CD14-positive monocyte (primary cell): ENCODE measurements at regions not wholly inside any gene's neighbourhood (a gene's known extent, or its start where the extent isn't known, plus 50 kb on each side); places are given as distances from the start of the nearest gene placed in this dataset.
"Not testable (repeated sequence)": the region's sequence is repeated elsewhere in the genome, so short reads cannot be mapped to it uniquely, and the experiment has no call there.

Source experiments
- DNase-seq, 3 donors: peaks; one replicate each; pipeline ENCODE4 v3.0.0-alpha.2; 2011 to 2022
- H2AFZ ChIP-seq: 2 replicates; pipeline ENCODE4 v1.6.0; 2012; ENCODE audit warnings: mild to moderate bottlenecking, low read depth, low read length, inconsistent platforms; ENCODE audit not compliant: insufficient read depth, poor library complexity, severe bottlenecking
- H3K27ac ChIP-seq, 2 donors: 1 replicate in 1 of 2; 2 replicates in 1 of 2; pipeline ENCODE4 v1.5.1; 2012 to 2013; ENCODE audit warnings: low read length in 2 of 2, control low read depth in 1 of 2, inconsistent platforms in 1 of 2, low read depth in 1 of 2, mild to moderate bottlenecking in 1 of 2
- H3K27me3 ChIP-seq, 2 donors: one replicate each; pipeline versions ENCODE4 v1.6.0 to v1.6.1; 2011 to 2013; ENCODE audit warnings: low read length in 2 of 2; ENCODE audit not compliant: control insufficient read depth in 2 of 2, insufficient read depth in 2 of 2
- H3K36me3 ChIP-seq, 2 donors: replicated peaks in 1 of 2; 1 replicate in 1 of 2; 2 replicates in 1 of 2; pipeline versions ENCODE4 v1.5.1 to v1.6.1; 2012 to 2013; ENCODE audit warnings: low read length in 2 of 2, control low read depth in 1 of 2, inconsistent platforms in 1 of 2, mild to moderate bottlenecking in 1 of 2; ENCODE audit not compliant: insufficient read depth in 2 of 2, control insufficient read depth in 1 of 2
- H3K4me1 ChIP-seq, 2 donors: 1 replicate in 1 of 2; 2 replicates in 1 of 2; pipeline versions ENCODE4 v1.5.1 to v1.6.1; 2012 to 2013; ENCODE audit warnings: low read length in 2 of 2, control low read depth in 1 of 2, inconsistent platforms in 1 of 2, mild to moderate bottlenecking in 1 of 2, moderate library complexity in 1 of 2; ENCODE audit not compliant: insufficient read depth in 2 of 2, control insufficient read depth in 1 of 2
- H3K4me2 ChIP-seq: replicated peaks from 2 replicates; pipeline ENCODE3; 2012; ENCODE audit warnings: low read length, moderate library complexity, mild to moderate bottlenecking; ENCODE audit not compliant: poor library complexity, severe bottlenecking; ENCODE audit errors: extremely low read depth
- H3K4me3 ChIP-seq, 3 experiments: fragments of 200-600 bp in 1 of 3; sonication (generic) in 1 of 3; replicated peaks in 1 of 3; 1 replicate in 2 of 3; 2 replicates in 1 of 3; pipeline ENCODE4 v1.5.1; 2011 to 2013; ENCODE audit warnings: low read length in 3 of 3, mild to moderate bottlenecking in 3 of 3, control low read depth in 2 of 3, low read depth in 2 of 3, inconsistent platforms in 1 of 3, moderate library complexity in 1 of 3
- H3K79me2 ChIP-seq: 2 replicates; pipeline ENCODE4 v1.6.0; 2012; ENCODE audit warnings: mild to moderate bottlenecking, control low read depth, inconsistent platforms, low read length, moderate library complexity; ENCODE audit not compliant: insufficient read depth
- H3K9ac ChIP-seq: 2 replicates; pipeline ENCODE4 v1.6.0; 2017; ENCODE audit warnings: low read length, mild to moderate bottlenecking; ENCODE audit not compliant: insufficient read depth, poor library complexity, severe bottlenecking
- H3K9me3 ChIP-seq, 2 donors: replicated peaks in 1 of 2; 1 replicate in 1 of 2; 2 replicates in 1 of 2; pipeline versions ENCODE4 v1.5.1 to v1.6.1; 2012 to 2013; ENCODE audit warnings: low read length in 2 of 2, control low read depth in 1 of 2; ENCODE audit not compliant: control insufficient read depth in 1 of 2, insufficient read depth in 1 of 2
- H4K20me1 ChIP-seq: 2 replicates; pipeline ENCODE4 v1.6.0; 2012; ENCODE audit warnings: mild to moderate bottlenecking, low read length, control low read depth, moderate library complexity; ENCODE audit not compliant: insufficient read depth
- H3K27ac Mint-ChIP-seq, 7 donors: one replicate each; pipeline ENCODE4 v1.8.0; 2020; ENCODE audit warnings: mild to moderate bottlenecking in 7 of 7, mixed read lengths in 7 of 7, moderate library complexity in 6 of 7, inconsistent platforms in 2 of 7
- H3K27me3 Mint-ChIP-seq, 3 donors: one replicate each; pipeline ENCODE4 v1.8.0; 2021 to 2022; ENCODE audit warnings: low read depth in 3 of 3, mild to moderate bottlenecking in 3 of 3, mixed read lengths in 3 of 3, moderate library complexity in 3 of 3, inconsistent platforms in 1 of 3
- H3K36me3 Mint-ChIP-seq, 2 donors: one replicate each; pipeline ENCODE4 v1.8.0; 2020; ENCODE audit warnings: mixed read lengths in 2 of 2, inconsistent platforms in 1 of 2, mild to moderate bottlenecking in 1 of 2
- H3K4me1 Mint-ChIP-seq: one replicate; pipeline ENCODE4 v1.8.0; 2020; ENCODE audit warnings: mild to moderate bottlenecking, mixed read lengths
- H3K4me3 Mint-ChIP-seq, 2 donors: one replicate each; pipeline ENCODE4 v1.8.0; 2020; ENCODE audit warnings: mild to moderate bottlenecking in 2 of 2, mixed read lengths in 2 of 2, moderate library complexity in 1 of 2
- H3K9me3 Mint-ChIP-seq, 7 donors: one replicate each; pipeline ENCODE4 v1.8.0; 2020 to 2022; ENCODE audit warnings: mixed read lengths in 7 of 7, mild to moderate bottlenecking in 6 of 7, moderate library complexity in 6 of 7, inconsistent platforms in 2 of 7
- WGBS: methylation state at CpG from one replicate; pipeline ENCODE4 v1.1.5; 2013; ENCODE audit warnings: missing lambda C conversion rate; ENCODE audit not compliant: insufficient coverage; 5-methylcytosine and 5-hydroxymethylcytosine counted together
- intact Hi-C, 2 donors: fragments of 100-400 bp; cut with micrococcal nuclease; formaldehyde crosslinking; loops; one replicate each; pipeline versions ENCODE4 v1.15.0 to v1.15.1; 2023
- TF ChIP-seq, protein P1 (sequence below): fragments of 200-600 bp; IDR thresholded peaks from one replicate; pipeline ENCODE4 v1.8.0; 2022; ENCODE audit warnings: antibody characterized with exemption, mild to moderate bottlenecking

DNA sequence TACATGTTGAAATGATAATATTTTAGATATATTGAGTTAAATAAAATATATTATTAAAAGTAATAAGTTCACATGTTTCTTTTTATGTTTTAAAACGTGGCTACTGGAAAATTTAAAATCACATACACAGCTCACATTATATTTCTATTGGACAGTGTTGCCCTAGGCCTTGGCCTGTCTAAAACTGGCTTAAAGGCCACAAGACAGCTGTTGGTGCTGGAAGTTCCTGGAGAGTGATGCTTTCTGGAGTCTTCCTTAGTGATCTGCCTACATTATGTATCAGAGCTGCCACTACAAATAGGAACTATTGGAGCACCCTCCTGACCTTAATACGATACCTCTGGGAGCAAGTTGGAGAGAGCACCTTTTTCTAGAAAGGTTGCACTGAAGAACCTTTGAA, 254.1 kb upstream of the C2CD4B start:
- H3K4me1 ChIP-seq, result no peaks in the 10 kb centered on the region
- H3K27me3 Mint-ChIP-seq, result peaks cover 0 to 3% (median 0%) of the 10 kb centered on the region in 3 donors
- H3K79me2 ChIP-seq, result no peaks in the 10 kb centered on the region
- no peaks in the 10 kb centered on the region for H3K36me3 Mint-ChIP-seq
- no peak overlapping the region for H3K27ac Mint-ChIP-seq
- H2AFZ ChIP-seq, result no peak overlapping the region
- intact Hi-C loops, result no loop called here
- H3K9ac ChIP-seq, result no peak overlapping the region
- H3K36me3 ChIP-seq, result no peaks in the 10 kb centered on the region
- H3K4me3 ChIP-seq, result no peak overlapping the region
- H3K4me3 Mint-ChIP-seq, result no peak overlapping the region
- no peak overlapping the region for H3K4me2 ChIP-seq
- no peaks in the 10 kb centered on the region for H4K20me1 ChIP-seq
- H3K9me3 Mint-ChIP-seq, result peaks cover 0 to 1% (median 0%) of the 10 kb centered on the region in 7 donors
- H3K27ac ChIP-seq, result no peak overlapping the region
- no peaks in the 10 kb centered on the region for H3K9me3 ChIP-seq
- H3K27me3 ChIP-seq, result no peaks in the 10 kb centered on the region
- DNase-seq, result no peak
- 100% methylated on average over 1 of the region's 2 CpGs for WGBS
- H3K4me1 Mint-ChIP-seq, result no peaks in the 10 kb centered on the region
- TF ChIP-seq, protein P1, sequence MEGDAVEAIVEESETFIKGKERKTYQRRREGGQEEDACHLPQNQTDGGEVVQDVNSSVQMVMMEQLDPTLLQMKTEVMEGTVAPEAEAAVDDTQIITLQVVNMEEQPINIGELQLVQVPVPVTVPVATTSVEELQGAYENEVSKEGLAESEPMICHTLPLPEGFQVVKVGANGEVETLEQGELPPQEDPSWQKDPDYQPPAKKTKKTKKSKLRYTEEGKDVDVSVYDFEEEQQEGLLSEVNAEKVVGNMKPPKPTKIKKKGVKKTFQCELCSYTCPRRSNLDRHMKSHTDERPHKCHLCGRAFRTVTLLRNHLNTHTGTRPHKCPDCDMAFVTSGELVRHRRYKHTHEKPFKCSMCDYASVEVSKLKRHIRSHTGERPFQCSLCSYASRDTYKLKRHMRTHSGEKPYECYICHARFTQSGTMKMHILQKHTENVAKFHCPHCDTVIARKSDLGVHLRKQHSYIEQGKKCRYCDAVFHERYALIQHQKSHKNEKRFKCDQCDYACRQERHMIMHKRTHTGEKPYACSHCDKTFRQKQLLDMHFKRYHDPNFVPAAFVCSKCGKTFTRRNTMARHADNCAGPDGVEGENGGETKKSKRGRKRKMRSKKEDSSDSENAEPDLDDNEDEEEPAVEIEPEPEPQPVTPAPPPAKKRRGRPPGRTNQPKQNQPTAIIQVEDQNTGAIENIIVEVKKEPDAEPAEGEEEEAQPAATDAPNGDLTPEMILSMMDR, result no peak

DNA sequence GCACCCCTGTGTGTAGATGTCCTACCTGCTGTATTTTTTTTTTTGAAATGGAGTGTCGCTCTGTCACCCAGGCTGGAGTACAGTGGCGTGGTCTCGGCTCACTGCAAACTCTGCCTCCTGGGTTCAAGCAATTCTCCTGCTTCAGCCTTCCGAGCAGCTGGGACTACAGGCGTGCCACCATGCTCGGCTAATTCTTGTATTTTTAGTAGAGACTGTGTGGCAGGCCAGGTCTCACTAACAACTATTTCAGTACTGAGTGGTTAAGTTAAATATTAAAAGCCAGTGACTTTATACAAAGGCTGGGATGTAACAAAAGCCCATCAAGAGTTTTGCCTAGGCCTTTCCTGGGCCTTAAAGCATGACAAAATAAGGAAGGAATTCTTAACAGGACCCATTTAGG, 255.3 kb upstream of the C2CD4B start:
- H3K9me3 Mint-ChIP-seq, intact Hi-C loops, H3K9me3 ChIP-seq, H3K4me1 Mint-ChIP-seq, H3K27me3 ChIP-seq, H3K27ac ChIP-seq, H3K4me1 ChIP-seq, H3K4me3 Mint-ChIP-seq, H3K36me3 ChIP-seq, H3K9ac ChIP-seq, H3K4me3 ChIP-seq, H3K27me3 Mint-ChIP-seq, H4K20me1 ChIP-seq, H3K4me2 ChIP-seq, DNase-seq, H3K79me2 ChIP-seq, H2AFZ ChIP-seq, H3K27ac Mint-ChIP-seq, H3K36me3 Mint-ChIP-seq: not testable (repeated sequence)
- 96% methylated on average over 3 of the region's 6 CpGs for WGBS
